GM18507 (cell line): ENCODE measurements at regions not wholly inside any gene's neighbourhood (a gene's known extent, or its start where the extent isn't known, plus 50 kb on each side); places are given as distances from the start of the nearest gene placed in this dataset.

ENCODE experiments used
- DNase-seq: peaks from one replicate; pipeline ENCODE4 v3.0.0; 2011; ENCODE audit warnings: low read depth; ENCODE audit not compliant: insufficient read length; ENCODE audit errors: extremely low spot score
- FAIRE-seq: peaks from 2 replicates; lab custom pipeline; 2011; peaks lifted over from hg19 to GRCh38; lab: Jason Lieb, UNC

DNA sequence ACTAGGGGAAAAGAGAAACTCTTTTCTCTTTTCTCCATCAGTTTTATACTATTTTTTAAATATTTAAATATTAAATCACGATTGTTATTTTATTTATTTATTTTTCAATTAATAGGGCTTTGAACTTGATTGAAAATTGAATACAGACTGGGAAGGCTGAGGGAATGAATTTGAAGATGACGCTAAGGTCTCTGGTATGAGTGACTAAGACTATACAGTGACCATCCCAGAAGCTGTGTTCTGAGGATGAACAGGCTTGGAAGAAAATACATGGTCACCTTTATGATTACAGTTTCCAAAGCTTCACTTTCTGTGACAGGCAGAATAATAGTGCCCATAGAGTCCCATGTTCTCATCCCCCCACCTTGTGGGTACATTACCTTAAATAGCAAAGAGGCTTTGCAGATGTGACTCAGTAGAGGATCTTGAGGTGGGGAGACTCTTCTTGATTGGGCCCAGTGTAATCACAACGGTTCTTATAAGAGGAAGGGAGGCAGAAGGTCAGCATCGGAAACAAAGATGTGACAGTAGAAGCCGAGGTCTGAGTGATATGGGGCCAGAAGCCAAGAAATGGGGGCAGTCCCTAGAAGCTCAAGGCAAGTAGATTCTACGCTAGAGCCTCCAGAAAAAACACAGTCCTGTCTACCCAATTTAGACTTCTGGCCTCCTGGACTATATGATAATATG, 51.0 kb upstream of the LPP start:
- FAIRE-seq (no peak), DNase-seq (no peak)

DNA sequence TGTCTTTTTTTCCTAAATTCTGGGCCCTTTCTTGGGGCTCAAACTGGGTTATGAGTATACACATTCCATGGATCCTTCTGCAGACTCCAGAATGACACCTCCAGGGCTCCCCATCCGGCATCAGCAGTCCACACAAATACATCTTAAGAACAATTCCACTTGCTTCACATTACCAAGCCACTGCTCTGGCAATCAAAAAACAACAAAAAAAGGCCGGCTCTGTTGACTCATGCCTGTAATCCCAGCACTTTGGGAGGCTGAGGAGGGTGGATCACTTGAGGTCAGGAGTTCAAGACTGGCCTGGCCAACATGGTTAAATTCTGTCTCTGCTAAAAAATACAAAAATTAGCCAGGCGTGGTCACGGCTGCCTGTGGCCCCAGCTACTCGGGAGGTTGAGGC, 49.9 kb upstream of the LPP start:
- FAIRE-seq (no peak), DNase-seq (no peak)
